ENCODE measurements at regions not wholly inside any gene's neighbourhood (a gene's known extent, or its start where the extent isn't known, plus 50 kb on each side); places are given as distances from the start of the nearest gene placed in this dataset.

- no peak for TF ChIP-seq CTCF (IDR thresholded peaks at IDR 0.05; ENCODE audit: low read depth, low read length, poor library complexity, severe bottlenecking)
- no peak for TF ChIP-seq EZH2phosphoT487 (IDR thresholded peaks at IDR 0.05; ENCODE audit: borderline replicate concordance, low read length)
Observed at GRCh38 chr2:13255485-13255884, 538.7 kb downstream of the TRIB2 start.

Data from DOHH2 (cell line).